HFFc6 (cell line): ENCODE measurements at regions not wholly inside any gene's neighbourhood (a gene's known extent, or its start where the extent isn't known, plus 50 kb on each side); places are given as distances from the start of the nearest gene placed in this dataset.
A peak's percentile ranks its signal among the peaks of the same experiment; 100 is the strongest.
"Not testable (repeated sequence)": the region's sequence is repeated elsewhere in the genome, so short reads cannot be mapped to it uniquely, and the experiment has no call there.

Experiments used
- DNase-seq: peaks from one replicate; pipeline ENCODE4 v3.0.0-alpha.2; 2018
- H3K27ac Mint-ChIP-seq: 2 replicates; pipeline ENCODE4 v1.8.0; 2020; ENCODE audit warnings: mild to moderate bottlenecking, mixed read lengths
- H3K27me3 Mint-ChIP-seq: 2 replicates; pipeline ENCODE4 v1.8.0; 2021; ENCODE audit warnings: mild to moderate bottlenecking, moderate library complexity, mixed read lengths; ENCODE audit not compliant: insufficient read depth
- H3K36me3 Mint-ChIP-seq: 2 replicates; pipeline ENCODE4 v1.8.0; 2021; ENCODE audit warnings: low read depth, mixed read lengths
- H3K4me1 Mint-ChIP-seq: 2 replicates; pipeline ENCODE4 v1.8.0; 2020; ENCODE audit warnings: low read depth, mixed read lengths
- H3K4me3 Mint-ChIP-seq: 2 replicates; pipeline ENCODE4 v1.8.0; 2020; ENCODE audit warnings: mild to moderate bottlenecking, moderate library complexity, mixed read lengths
- H3K9me3 Mint-ChIP-seq: 2 replicates; pipeline ENCODE4 v1.8.0; 2020; ENCODE audit warnings: mild to moderate bottlenecking, mixed read lengths
- TF ChIP-seq, protein P1 (sequence below): fragments of 200-600 bp; sonication (generic); IDR thresholded peaks from 2 replicates; pipeline ENCODE4 v1.5.0; 2021; ENCODE audit warnings: antibody characterized with exemption, mild to moderate bottlenecking

DNA sequence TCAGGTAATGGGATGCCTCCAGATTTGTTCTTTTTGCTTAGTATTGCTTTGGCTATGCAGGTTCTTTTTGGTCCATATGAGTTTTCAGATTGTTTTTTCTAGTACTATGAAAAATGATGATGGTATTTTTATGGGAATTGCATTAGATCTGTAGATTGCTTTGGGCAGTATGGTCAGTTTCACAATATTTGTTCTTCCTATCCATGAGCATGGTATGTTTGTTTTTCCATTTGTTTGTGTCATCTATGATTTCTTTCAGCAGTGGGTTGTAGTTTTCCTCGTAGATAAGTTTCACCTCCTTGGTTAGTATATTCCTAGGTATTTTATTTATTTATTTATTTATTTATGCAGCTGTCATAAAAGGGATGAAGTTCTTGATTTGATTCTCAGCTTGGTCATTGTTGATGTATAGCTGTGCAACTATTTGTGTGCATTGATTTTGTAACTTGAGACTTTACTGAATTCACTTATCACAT, 103.9 kb upstream of the DNAH14 start:
- DNase-seq = no peak
- Mint-ChIP-seq H3K27ac (no peak overlapping the region), H3K36me3 (peaks cover 15% of the 10 kb centered on the region), H3K4me3 (no peak overlapping the region), H3K9me3 (peaks cover 8% of the 10 kb centered on the region), H3K4me1 (peaks cover 5% of the 10 kb centered on the region; the same call in 1 of the 2 replicates), H3K27me3 (peaks cover 17% of the 10 kb centered on the region)
- TF ChIP-seq, protein P1, sequence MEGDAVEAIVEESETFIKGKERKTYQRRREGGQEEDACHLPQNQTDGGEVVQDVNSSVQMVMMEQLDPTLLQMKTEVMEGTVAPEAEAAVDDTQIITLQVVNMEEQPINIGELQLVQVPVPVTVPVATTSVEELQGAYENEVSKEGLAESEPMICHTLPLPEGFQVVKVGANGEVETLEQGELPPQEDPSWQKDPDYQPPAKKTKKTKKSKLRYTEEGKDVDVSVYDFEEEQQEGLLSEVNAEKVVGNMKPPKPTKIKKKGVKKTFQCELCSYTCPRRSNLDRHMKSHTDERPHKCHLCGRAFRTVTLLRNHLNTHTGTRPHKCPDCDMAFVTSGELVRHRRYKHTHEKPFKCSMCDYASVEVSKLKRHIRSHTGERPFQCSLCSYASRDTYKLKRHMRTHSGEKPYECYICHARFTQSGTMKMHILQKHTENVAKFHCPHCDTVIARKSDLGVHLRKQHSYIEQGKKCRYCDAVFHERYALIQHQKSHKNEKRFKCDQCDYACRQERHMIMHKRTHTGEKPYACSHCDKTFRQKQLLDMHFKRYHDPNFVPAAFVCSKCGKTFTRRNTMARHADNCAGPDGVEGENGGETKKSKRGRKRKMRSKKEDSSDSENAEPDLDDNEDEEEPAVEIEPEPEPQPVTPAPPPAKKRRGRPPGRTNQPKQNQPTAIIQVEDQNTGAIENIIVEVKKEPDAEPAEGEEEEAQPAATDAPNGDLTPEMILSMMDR = no peak

DNA sequence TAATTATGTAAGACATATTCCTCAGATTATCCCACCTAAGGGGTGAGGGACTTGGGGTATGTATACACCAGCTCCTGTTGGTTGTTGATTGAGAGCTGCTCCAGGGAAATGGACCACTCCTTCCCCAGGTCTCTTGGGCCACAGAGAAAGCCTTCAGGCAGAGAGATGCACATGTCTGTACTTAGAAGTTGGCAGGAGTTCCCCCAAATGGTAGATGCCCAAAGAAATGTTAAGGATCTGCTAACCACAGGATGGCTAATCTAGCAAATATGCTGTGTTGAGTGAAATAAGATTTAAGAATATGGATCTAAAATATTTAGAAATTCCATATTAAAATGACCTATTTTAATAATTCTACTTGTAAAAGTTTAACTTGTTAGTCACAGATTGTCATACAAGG, 100.8 kb upstream of the DNAH14 start:
- TF ChIP-seq, protein P1 = no peak

DNA sequence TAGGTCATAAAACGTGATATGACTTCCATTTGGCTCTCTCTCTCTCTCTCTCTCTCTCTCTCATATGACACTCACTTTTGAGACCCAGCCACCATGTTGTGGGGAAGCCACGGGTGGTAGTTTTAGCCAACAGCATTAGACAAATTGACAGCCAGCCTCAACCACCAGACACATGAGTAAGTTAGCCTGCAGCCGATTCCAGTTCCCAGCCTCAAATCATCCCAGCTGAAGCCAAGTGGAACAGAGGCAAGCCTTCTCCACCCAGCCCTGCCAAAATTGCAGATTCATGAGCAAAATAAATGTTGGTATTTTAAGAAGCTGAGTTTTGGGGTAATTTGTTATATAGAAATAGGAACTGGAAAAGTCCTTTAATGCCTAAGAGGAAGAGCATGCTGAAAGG, 98.0 kb upstream of the DNAH14 start:
- Mint-ChIP-seq H3K4me3 (no peak overlapping the region), H3K9me3 (peaks cover 6% of the 10 kb centered on the region; the same call in 1 of the 2 replicates), H3K27me3 (peaks cover 11% of the 10 kb centered on the region; the same call in 1 of the 2 replicates), H3K4me1 (peaks cover 5% of the 10 kb centered on the region; the same call in 1 of the 2 replicates), H3K27ac (no peak overlapping the region), H3K36me3 (no peaks in the 10 kb centered on the region)
- TF ChIP-seq, protein P1 = no peak
- no peak for DNase-seq

More for the DNA sequence above, 100.8 kb upstream of the DNAH14 start:
- peak; percentile 51 for DNase-seq
- no peaks in the 10 kb centered on the region for H3K36me3 Mint-ChIP-seq
- peaks cover 11% of the 10 kb centered on the region for H3K27me3 Mint-ChIP-seq
- no peak overlapping the region for H3K4me3 Mint-ChIP-seq
- H3K27ac Mint-ChIP-seq = no peak overlapping the region
- peaks cover 5% of the 10 kb centered on the region; the same call in 1 of the 2 replicates for H3K9me3 Mint-ChIP-seq
- peaks cover 5% of the 10 kb centered on the region; the same call in 1 of the 2 replicates for H3K4me1 Mint-ChIP-seq

DNA sequence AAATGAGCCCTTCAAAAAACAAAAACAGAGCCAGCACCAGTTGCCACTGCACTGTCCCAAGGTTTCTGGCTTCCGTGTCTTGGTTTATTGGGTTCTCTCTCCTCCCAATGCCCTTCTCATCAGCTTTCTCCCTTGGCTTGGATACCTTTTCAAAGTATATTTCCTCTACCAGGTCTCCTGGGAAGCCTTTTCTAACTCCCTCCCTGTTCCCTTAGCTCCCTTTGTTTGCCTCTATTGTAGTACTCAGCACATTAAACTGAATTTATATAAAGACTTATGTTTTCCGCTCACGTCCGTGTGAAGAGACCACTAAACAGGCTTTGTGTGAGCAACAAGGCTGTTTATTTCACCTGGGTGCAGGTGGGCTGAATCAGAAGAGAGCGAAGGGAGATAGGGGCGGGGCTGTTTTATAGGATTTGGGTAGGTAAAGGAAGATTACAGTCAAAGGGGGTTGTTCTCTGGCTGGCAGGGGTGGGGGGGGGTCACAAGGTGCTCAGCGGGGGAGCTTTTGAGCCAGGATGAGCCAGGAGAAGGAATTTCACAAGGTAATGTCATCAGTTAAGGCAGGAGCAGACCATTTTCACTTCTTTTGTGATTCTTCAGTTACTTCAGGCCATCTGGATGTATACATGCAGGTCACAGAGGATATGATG, 89.7 kb upstream of the DNAH14 start:
- not testable (repeated sequence) for H3K9me3 Mint-ChIP-seq, H3K27ac Mint-ChIP-seq, H3K4me3 Mint-ChIP-seq, H3K4me1 Mint-ChIP-seq, H3K36me3 Mint-ChIP-seq, DNase-seq
- peaks cover 23% of the 10 kb centered on the region for H3K27me3 Mint-ChIP-seq

DNA sequence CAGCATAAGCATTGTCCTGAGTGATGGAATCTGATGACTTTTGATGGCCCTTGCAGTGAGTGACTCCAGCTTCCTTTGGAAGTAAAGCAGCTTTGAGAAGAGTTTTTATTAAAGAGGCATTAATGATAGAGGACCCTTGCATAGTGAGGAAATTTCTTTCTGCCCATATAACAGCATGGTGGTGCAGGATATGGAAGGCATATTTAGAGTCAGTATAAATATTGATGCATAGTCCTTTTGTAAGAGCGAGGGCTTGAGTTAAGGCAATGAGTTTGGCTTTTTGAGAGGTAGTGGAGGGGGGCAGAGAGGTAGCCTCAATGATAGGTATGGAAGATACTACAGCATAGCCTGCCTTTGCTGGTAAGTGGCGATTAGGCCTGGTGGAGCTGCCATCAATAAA, 87.7 kb upstream of the DNAH14 start:
- H3K27me3 Mint-ChIP-seq = peaks cover 27% of the 10 kb centered on the region
- not testable (repeated sequence) for H3K4me3 Mint-ChIP-seq, H3K36me3 Mint-ChIP-seq, H3K4me1 Mint-ChIP-seq, DNase-seq, H3K9me3 Mint-ChIP-seq, H3K27ac Mint-ChIP-seq

DNA sequence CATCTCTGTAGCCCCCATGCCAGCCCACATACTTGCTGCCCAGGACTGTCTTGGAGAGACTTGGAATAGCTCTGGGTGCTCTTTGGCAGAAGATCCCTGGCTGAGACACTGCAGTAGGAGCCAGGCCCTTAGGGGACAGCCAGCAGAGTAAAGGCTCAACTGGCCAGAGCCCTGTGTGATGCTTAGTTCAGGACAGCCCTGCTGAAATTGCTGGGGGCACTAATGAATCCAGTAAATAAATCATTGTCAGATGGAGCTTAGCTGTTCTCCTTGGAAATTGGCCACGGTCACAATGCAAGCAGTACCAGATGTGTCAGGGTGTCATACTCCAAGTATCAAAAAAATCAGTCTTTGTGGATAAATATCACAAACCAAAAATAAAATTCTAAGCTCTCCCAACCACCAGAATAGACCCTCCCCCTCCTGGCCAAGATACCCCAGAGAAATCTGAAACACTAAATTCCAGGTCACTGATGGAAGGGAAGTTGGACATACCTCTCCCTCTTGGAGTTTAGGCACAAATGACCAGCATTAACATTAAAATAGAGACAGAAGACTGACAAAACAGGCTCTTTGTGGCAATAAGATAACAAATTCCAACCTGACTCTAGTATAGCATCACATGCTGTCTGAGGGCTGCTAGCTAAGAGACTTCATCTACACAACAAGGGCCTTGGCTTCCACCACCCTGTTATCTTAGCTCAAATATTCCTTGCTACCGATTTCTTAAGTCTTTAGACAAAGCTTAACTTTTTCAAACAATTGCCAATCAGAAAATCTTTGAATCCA, 83.2 kb upstream of the DNAH14 start:
- no peaks in the 10 kb centered on the region for H3K4me1 Mint-ChIP-seq
- H3K4me3 Mint-ChIP-seq = no peak overlapping the region
- peaks cover 12% of the 10 kb centered on the region for H3K27me3 Mint-ChIP-seq
- no peak for DNase-seq
- TF ChIP-seq, protein P1 = no peak
- H3K27ac Mint-ChIP-seq = no peak overlapping the region
- no peaks in the 10 kb centered on the region for H3K9me3 Mint-ChIP-seq
- no peaks in the 10 kb centered on the region for H3K36me3 Mint-ChIP-seq
